ENCODE measurements at regions not wholly inside any gene's neighbourhood (a gene's known extent, or its start where the extent isn't known, plus 50 kb on each side); places are given as distances from the start of the nearest gene placed in this dataset.

DNA sequence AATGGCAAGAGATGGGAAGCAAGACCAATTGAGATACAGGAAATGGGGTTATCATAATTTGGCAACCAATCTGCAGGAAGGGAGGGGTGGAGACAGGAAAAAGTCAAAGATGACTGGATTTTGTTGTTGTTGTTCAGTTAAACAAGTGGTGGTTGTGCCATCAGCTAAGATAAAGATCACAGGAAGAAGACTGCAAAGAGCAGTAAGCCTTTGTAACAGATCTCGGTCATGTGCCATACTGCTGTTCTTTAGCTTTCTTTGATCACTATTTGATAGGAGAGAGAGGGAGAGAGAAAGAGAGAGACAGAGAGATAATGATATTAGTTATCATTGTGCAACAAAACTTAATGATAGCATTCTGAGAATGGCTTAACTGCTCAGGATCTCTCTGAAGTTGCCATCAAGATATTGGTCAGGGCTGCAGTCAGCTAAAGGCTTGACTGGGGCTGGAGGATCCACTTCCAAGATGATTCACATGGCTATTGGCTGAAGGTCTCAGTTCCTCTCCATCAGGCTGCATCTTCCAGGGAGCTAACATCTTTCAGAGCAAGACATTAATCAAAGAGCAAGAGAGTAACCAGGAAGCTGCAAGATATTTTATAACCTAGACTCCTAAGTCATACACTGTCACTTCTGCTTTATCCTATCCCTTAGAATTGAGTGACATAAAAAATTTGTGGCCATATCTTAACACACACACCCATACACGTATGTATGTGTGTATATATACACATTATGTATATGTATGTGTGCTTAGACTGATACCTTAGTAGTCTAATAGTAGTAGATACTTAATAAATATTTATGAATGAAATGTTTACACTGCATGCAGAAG lies 405.0 kb downstream of the SHISA9 start:
- no peaks in the 10 kb centered on the region for H3K23me2 ChIP-seq (ENCODE audit: insufficient read length, low read depth, low read length, poor library complexity, severe bottlenecking)
- DNase-seq: no peak
- H3K9ac ChIP-seq (ENCODE audit: extremely low read depth, insufficient read length, low read length): no peak overlapping the region
- Mint-ChIP-seq H3K27ac (no peak overlapping the region), H3K36me3 (ENCODE audit: insufficient read depth in 1 of 3, low read depth in 3 of 3) (no peaks in the 10 kb centered on the region), H3K4me1 (peaks cover 1 to 2% of the 10 kb centered on the region in 2 experiments; a peak in 2 of 4 replicates), H3K4me3 (no peak overlapping the region), H3K9me3 (no peaks in the 10 kb centered on the region), H3K27me3 (ENCODE audit: low read depth) (no peaks in the 10 kb centered on the region; the same call in 1 of the 2 replicates)
- no peak overlapping the region for H3K23ac ChIP-seq (ENCODE audit: insufficient read length, low read depth, low read length)
- H3K79me2 ChIP-seq (ENCODE audit: insufficient read depth, low read length): no peaks in the 10 kb centered on the region
- TF ChIP-seq, protein P1, sequence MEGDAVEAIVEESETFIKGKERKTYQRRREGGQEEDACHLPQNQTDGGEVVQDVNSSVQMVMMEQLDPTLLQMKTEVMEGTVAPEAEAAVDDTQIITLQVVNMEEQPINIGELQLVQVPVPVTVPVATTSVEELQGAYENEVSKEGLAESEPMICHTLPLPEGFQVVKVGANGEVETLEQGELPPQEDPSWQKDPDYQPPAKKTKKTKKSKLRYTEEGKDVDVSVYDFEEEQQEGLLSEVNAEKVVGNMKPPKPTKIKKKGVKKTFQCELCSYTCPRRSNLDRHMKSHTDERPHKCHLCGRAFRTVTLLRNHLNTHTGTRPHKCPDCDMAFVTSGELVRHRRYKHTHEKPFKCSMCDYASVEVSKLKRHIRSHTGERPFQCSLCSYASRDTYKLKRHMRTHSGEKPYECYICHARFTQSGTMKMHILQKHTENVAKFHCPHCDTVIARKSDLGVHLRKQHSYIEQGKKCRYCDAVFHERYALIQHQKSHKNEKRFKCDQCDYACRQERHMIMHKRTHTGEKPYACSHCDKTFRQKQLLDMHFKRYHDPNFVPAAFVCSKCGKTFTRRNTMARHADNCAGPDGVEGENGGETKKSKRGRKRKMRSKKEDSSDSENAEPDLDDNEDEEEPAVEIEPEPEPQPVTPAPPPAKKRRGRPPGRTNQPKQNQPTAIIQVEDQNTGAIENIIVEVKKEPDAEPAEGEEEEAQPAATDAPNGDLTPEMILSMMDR (conservative IDR thresholded peaks at IDR 0.05): no peak
- H3K4ac ChIP-seq (ENCODE audit: low read depth, low read length): no peak overlapping the region
- no peak overlapping the region for H4K8ac ChIP-seq (replicated peaks; ENCODE audit: insufficient read length, low read depth, low read length)
- no peaks in the 10 kb centered on the region for H3K79me1 ChIP-seq (ENCODE audit: insufficient read depth, low read depth, low read length, poor library complexity, severe bottlenecking)
- H2BK20ac ChIP-seq (ENCODE audit: low read depth, low read length, poor library complexity, severe bottlenecking): no peak overlapping the region
- no peak overlapping the region for H2BK120ac ChIP-seq (ENCODE audit: low read depth, low read length, poor library complexity, severe bottlenecking)
- no peak overlapping the region for H3T11ph ChIP-seq (ENCODE audit: low read length)
- no peaks in the 10 kb centered on the region for H3K27me3 ChIP-seq (ENCODE audit: insufficient read depth, low read length)
- H3K18ac ChIP-seq (ENCODE audit: insufficient read length, low read depth, low read length): no peak overlapping the region
- no peak overlapping the region for H3K56ac ChIP-seq (ENCODE audit: insufficient read length, low read depth, low read length)
- H4K20me1 ChIP-seq (ENCODE audit: control insufficient read depth, insufficient read depth, insufficient read length): no peaks in the 10 kb centered on the region
- WGBS (ENCODE audit: extremely low coverage, insufficient read length, low lambda C conversion rate): no CpG with 5 or more reads among the region's 2 CpGs
- no peak overlapping the region for H2BK15ac ChIP-seq (ENCODE audit: low read depth, low read length)
- H3K9me3 ChIP-seq (ENCODE audit: control insufficient read depth, low read depth, low read length): no peaks in the 10 kb centered on the region
- no peak overlapping the region for H2AFZ ChIP-seq (ENCODE audit: low read length)
- no peak overlapping the region for H3K27ac ChIP-seq (ENCODE audit: insufficient read length, low read depth, low read length)
- H3K14ac ChIP-seq (ENCODE audit: insufficient read depth, low read length): no peak overlapping the region
- H2BK12ac ChIP-seq (ENCODE audit: insufficient read length, low read depth, low read length): no peak overlapping the region
- no peak overlapping the region for H4K91ac ChIP-seq (ENCODE audit: insufficient read length, low read depth, low read length)
- H3K4me2 ChIP-seq (ENCODE audit: insufficient read depth, insufficient read length, low read length): no peak overlapping the region
- H3K4me1 ChIP-seq (ENCODE audit: insufficient read depth, low read length): no peaks in the 10 kb centered on the region
- no peak overlapping the region for H4K5ac ChIP-seq (ENCODE audit: insufficient read length, low read depth, low read length)
- H2AK5ac ChIP-seq (ENCODE audit: insufficient read length, low read length): no peak overlapping the region
- no peak overlapping the region for H2BK5ac ChIP-seq (ENCODE audit: insufficient read length, low read length)
